ENCODE measurements at regions not wholly inside any gene's neighbourhood (a gene's known extent, or its start where the extent isn't known, plus 50 kb on each side); places are given as distances from the start of the nearest gene placed in this dataset.

GRCh38 chr21:38957575-38958322, 152.0 kb downstream of the ETS2 start:
- Mint-ChIP-seq H3K36me3 (ENCODE audit: low read depth) (peaks cover 3% of the 10 kb centered on the region), H3K27me3 (ENCODE audit: low read depth) (peaks cover 4% of the 10 kb centered on the region), H3K4me1 (ENCODE audit: low read depth) (peaks cover 30% of the 10 kb centered on the region), H3K4me3 (ENCODE audit: unreplicated experiment) (no peak overlapping the region), H3K9me3 (ENCODE audit: low read depth) (peaks cover 11% of the 10 kb centered on the region), H3K27ac (ENCODE audit: unreplicated experiment) (no peak overlapping the region)
- no peak for TF ChIP-seq CTCF (IDR thresholded peaks at IDR 0.05)
- no peak for DNase-seq (ENCODE audit: low spot score)

GRCh38 chr21:38956856-38957571, 151.3 kb downstream of the ETS2 start:
- Mint-ChIP-seq H3K27ac (ENCODE audit: unreplicated experiment) (no peak overlapping the region), H3K9me3 (ENCODE audit: low read depth) (peaks cover 5% of the 10 kb centered on the region), H3K4me1 (ENCODE audit: low read depth) (peaks cover 30% of the 10 kb centered on the region), H3K4me3 (ENCODE audit: unreplicated experiment) (no peak overlapping the region), H3K36me3 (ENCODE audit: low read depth) (peaks cover 3% of the 10 kb centered on the region), H3K27me3 (ENCODE audit: low read depth) (peaks cover 4% of the 10 kb centered on the region)
- TF ChIP-seq CTCF (IDR thresholded peaks at IDR 0.05) = no peak
- no peak for DNase-seq (ENCODE audit: low spot score)

- Mint-ChIP-seq H3K9me3 (ENCODE audit: low read depth) (no peaks in the 10 kb centered on the region), H3K36me3 (ENCODE audit: low read depth) (no peaks in the 10 kb centered on the region), H3K27ac (ENCODE audit: unreplicated experiment) (no peak overlapping the region), H3K4me1 (ENCODE audit: low read depth) (peaks cover 30% of the 10 kb centered on the region), H3K27me3 (ENCODE audit: low read depth) (peaks cover 4% of the 10 kb centered on the region), H3K4me3 (ENCODE audit: unreplicated experiment) (no peak overlapping the region)
- no peak for DNase-seq (ENCODE audit: low spot score)
- TF ChIP-seq CTCF (IDR thresholded peaks at IDR 0.05) = no peak
These were observed 150.8 kb downstream of the ETS2 start for GRCh38 chr21:38956521-38956855.

GRCh38 chr21:38956007-38956406, 150.3 kb downstream of the ETS2 start:
- H3K4me3 Mint-ChIP-seq (ENCODE audit: unreplicated experiment) = no peak overlapping the region

GRCh38 chr21:38955495-38955894, 149.8 kb downstream of the ETS2 start:
- no peak overlapping the region for H3K4me3 Mint-ChIP-seq (ENCODE audit: unreplicated experiment)

More at GRCh38 chr21:38956007-38956406, 150.3 kb downstream of the ETS2 start:
- Mint-ChIP-seq H3K27ac (ENCODE audit: unreplicated experiment) (no peak overlapping the region), H3K9me3 (ENCODE audit: low read depth) (no peaks in the 10 kb centered on the region), H3K4me1 (ENCODE audit: low read depth) (peaks cover 31% of the 10 kb centered on the region), H3K27me3 (ENCODE audit: low read depth) (peaks cover 4% of the 10 kb centered on the region), H3K36me3 (ENCODE audit: low read depth) (no peaks in the 10 kb centered on the region)
- DNase-seq (ENCODE audit: low spot score) = no peak
- no peak for TF ChIP-seq CTCF (IDR thresholded peaks at IDR 0.05)

More at GRCh38 chr21:38955495-38955894, 149.8 kb downstream of the ETS2 start:
- no peak for DNase-seq (ENCODE audit: low spot score)
- Mint-ChIP-seq H3K27ac (ENCODE audit: unreplicated experiment) (no peak overlapping the region), H3K9me3 (ENCODE audit: low read depth) (no peaks in the 10 kb centered on the region), H3K36me3 (ENCODE audit: low read depth) (no peaks in the 10 kb centered on the region), H3K27me3 (ENCODE audit: low read depth) (peaks cover 4% of the 10 kb centered on the region), H3K4me1 (ENCODE audit: low read depth) (peaks cover 36% of the 10 kb centered on the region)
- no peak for TF ChIP-seq CTCF (IDR thresholded peaks at IDR 0.05)
